GM21786 (cell line): ENCODE measurements at regions not wholly inside any gene's neighbourhood (a gene's known extent, or its start where the extent isn't known, plus 50 kb on each side); places are given as distances from the start of the nearest gene placed in this dataset.

Experiments used
- ATAC-seq: cut with Tn5 transposase; IDR thresholded peaks from one replicate; pipeline ENCODE4 v1.9.1; 2021; ENCODE audit not compliant: unreplicated experiment

GRCh38 chr14:61891810-61892209 is 129.6 kb downstream of the SNAPC1 start:
- ATAC-seq = no peak

- no peak for ATAC-seq
These were observed 131.2 kb downstream of the SNAPC1 start for GRCh38 chr14:61893371-61893940.

GRCh38 chr14:61894452-61895077 is 132.3 kb downstream of the SNAPC1 start:
- no peak for ATAC-seq

- ATAC-seq = no peak
These were observed 135.1 kb downstream of the SNAPC1 start for GRCh38 chr14:61897300-61897699.

GRCh38 chr14:61898568-61898967 is 136.3 kb downstream of the SNAPC1 start:
- ATAC-seq = no peak

- no peak for ATAC-seq
These were observed 137.3 kb downstream of the SNAPC1 start for GRCh38 chr14:61899497-61899896.

GRCh38 chr14:61904946-61905345 is 142.7 kb downstream of the SNAPC1 start:
- ATAC-seq = no peak

GRCh38 chr14:61911574-61911973 is 149.4 kb downstream of the SNAPC1 start:
- ATAC-seq = no peak

GRCh38 chr14:61918998-61919397 is 156.8 kb downstream of the SNAPC1 start:
- ATAC-seq = no peak

GRCh38 chr14:61923348-61923747 is 161.1 kb downstream of the SNAPC1 start:
- no peak for ATAC-seq

GRCh38 chr14:61925043-61925442 is 162.8 kb downstream of the SNAPC1 start:
- ATAC-seq = no peak

GRCh38 chr14:61925732-61926435 is 163.7 kb downstream of the SNAPC1 start:
- ATAC-seq = no peak

- no peak for ATAC-seq
These were observed 164.8 kb downstream of the SNAPC1 start for GRCh38 chr14:61927060-61927459.

- no peak for ATAC-seq
These were observed 165.3 kb downstream of the SNAPC1 start for GRCh38 chr14:61927520-61927919.

- ATAC-seq = no peak
These were observed 166.1 kb downstream of the SNAPC1 start for GRCh38 chr14:61928300-61928699.

GRCh38 chr14:61928701-61929100 is 166.5 kb downstream of the SNAPC1 start:
- ATAC-seq = no peak

GRCh38 chr14:61929651-61930050 is 167.4 kb downstream of the SNAPC1 start:
- no peak for ATAC-seq

- ATAC-seq = no peak
These were observed 168.1 kb downstream of the SNAPC1 start for GRCh38 chr14:61930101-61930857.

GRCh38 chr14:61932974-61933373 is 170.8 kb downstream of the SNAPC1 start:
- ATAC-seq = no peak

GRCh38 chr14:61934385-61934784 is 172.2 kb downstream of the SNAPC1 start:
- ATAC-seq = no peak

- ATAC-seq = no peak
These were observed 177.6 kb downstream of the SNAPC1 start for GRCh38 chr14:61939776-61940175.
